ENCODE measurements at regions not wholly inside any gene's neighbourhood (a gene's known extent, or its start where the extent isn't known, plus 50 kb on each side); places are given as distances from the start of the nearest gene placed in this dataset.
"Not testable (repeated sequence)": the region's sequence is repeated elsewhere in the genome, so short reads cannot be mapped to it uniquely, and the experiment has no call there.

- in situ Hi-C loops (cut with HindIII; ENCODE audit: low sequenced_read_pairs): not testable (repeated sequence)
Observed at GRCh38 chr10:94124147-94124546, 130.4 kb downstream of the PLCE1 start.

- in situ Hi-C loops (cut with HindIII; ENCODE audit: low sequenced_read_pairs): loop anchor here (25.0 kb wide), 1 partner anchor 163 kb away; no protein-coding TSS in a partner anchor
Observed at GRCh38 chr10:94125268-94125667, 131.5 kb downstream of the PLCE1 start.

- in situ Hi-C loops (cut with HindIII; ENCODE audit: low sequenced_read_pairs): loop anchor here (25.0 kb wide), 1 partner anchor 164 kb away; no protein-coding TSS in a partner anchor
Observed at GRCh38 chr10:94125856-94126255, 132.1 kb downstream of the PLCE1 start.

GRCh38 chr10:94129393-94130130 is 135.8 kb downstream of the PLCE1 start:
- in situ Hi-C loops (cut with HindIII; ENCODE audit: low sequenced_read_pairs): loop anchor here (25.0 kb wide), 1 partner anchor 167 kb away; no protein-coding TSS in a partner anchor

- in situ Hi-C loops (cut with HindIII; ENCODE audit: low sequenced_read_pairs): loop anchor here (25.0 kb wide), 1 partner anchor 170 kb away; no protein-coding TSS in a partner anchor
Observed at GRCh38 chr10:94131885-94132284, 138.2 kb downstream of the PLCE1 start.

GRCh38 chr10:94133239-94133638 is 139.5 kb downstream of the PLCE1 start:
- in situ Hi-C loops (cut with HindIII; ENCODE audit: low sequenced_read_pairs): loop anchor here (25.0 kb wide), 1 partner anchor 171 kb away; no protein-coding TSS in a partner anchor

- in situ Hi-C loops (cut with HindIII; ENCODE audit: low sequenced_read_pairs): loop anchor here (25.0 kb wide), 1 partner anchor 175 kb away; no protein-coding TSS in a partner anchor
Observed at GRCh38 chr10:94137747-94138146, 144.0 kb downstream of the PLCE1 start.

GRCh38 chr10:94138391-94138790 is 144.7 kb downstream of the PLCE1 start:
- in situ Hi-C loops (cut with HindIII; ENCODE audit: low sequenced_read_pairs): loop anchor here (25.0 kb wide), 1 partner anchor 176 kb away; no protein-coding TSS in a partner anchor

- in situ Hi-C loops (cut with HindIII; ENCODE audit: low sequenced_read_pairs): loop anchor here (25.0 kb wide), 1 partner anchor 181 kb away; no protein-coding TSS in a partner anchor
Observed at GRCh38 chr10:94143261-94143660, 149.5 kb downstream of the PLCE1 start.

GRCh38 chr10:94146313-94146712 is 152.6 kb downstream of the PLCE1 start:
- in situ Hi-C loops (cut with HindIII; ENCODE audit: low sequenced_read_pairs): loop anchor here (25.0 kb wide), 1 partner anchor 184 kb away; no protein-coding TSS in a partner anchor

- in situ Hi-C loops (cut with HindIII; ENCODE audit: low sequenced_read_pairs): loop anchor here (25.0 kb wide), 1 partner anchor 184 kb away; no protein-coding TSS in a partner anchor
Observed at GRCh38 chr10:94146746-94147145, 153.0 kb downstream of the PLCE1 start.

GRCh38 chr10:94149702-94150101 is 156.0 kb downstream of the PLCE1 start:
- in situ Hi-C loops (cut with HindIII; ENCODE audit: low sequenced_read_pairs): loop anchor here (25.0 kb wide), 1 partner anchor 187 kb away; no protein-coding TSS in a partner anchor

GRCh38 chr10:94150541-94151184 is 156.9 kb downstream of the PLCE1 start:
- in situ Hi-C loops (cut with HindIII; ENCODE audit: low sequenced_read_pairs): no loop called here

- in situ Hi-C loops (cut with HindIII; ENCODE audit: low sequenced_read_pairs): no loop called here
Observed at GRCh38 chr10:94155722-94156271, 162.1 kb downstream of the PLCE1 start.

- in situ Hi-C loops (cut with HindIII; ENCODE audit: low sequenced_read_pairs): no loop called here
Observed at GRCh38 chr10:94156453-94156852, 162.7 kb downstream of the PLCE1 start.

GRCh38 chr10:94165158-94165611 is 171.5 kb downstream of the PLCE1 start:
- in situ Hi-C loops (cut with HindIII; ENCODE audit: low sequenced_read_pairs): not testable (repeated sequence)

GRCh38 chr10:94172332-94172731 is 178.6 kb downstream of the PLCE1 start:
- in situ Hi-C loops (cut with HindIII; ENCODE audit: low sequenced_read_pairs): no loop called here

- in situ Hi-C loops (cut with HindIII; ENCODE audit: low sequenced_read_pairs): no loop called here
Observed at GRCh38 chr10:94173594-94173993, 179.9 kb downstream of the PLCE1 start.

- in situ Hi-C loops (cut with HindIII; ENCODE audit: low sequenced_read_pairs): no loop called here
Observed at GRCh38 chr10:94174838-94175237, 181.1 kb downstream of the PLCE1 start.

GRCh38 chr10:94178475-94179253 is 184.1 kb downstream of the NOC3L start:
- in situ Hi-C loops (cut with HindIII; ENCODE audit: low sequenced_read_pairs): no loop called here

All from DLD1 (cell line).